Suprapubic skin (tissue), 4 donors: ENCODE measurements at regions not wholly inside any gene's neighbourhood (a gene's known extent, or its start where the extent isn't known, plus 50 kb on each side); places are given as distances from the start of the nearest gene placed in this dataset.
"Not testable (repeated sequence)": the region's sequence is repeated elsewhere in the genome, so short reads cannot be mapped to it uniquely, and the experiment has no call there.

Source experiments
- DNase-seq, 2 donors: peaks; one replicate each; pipeline ENCODE4 v3.0.0-alpha.2; 2019; ENCODE audit warnings: low spot score in 2 of 2
- H3K27ac ChIP-seq: fragments of 200-600 bp; sonication (generic); one replicate; pipeline ENCODE4 v1.5.1; 2019
- H3K27me3 ChIP-seq: fragments of 200-600 bp; sonication (generic); one replicate; pipeline ENCODE4 v1.5.1; 2019
- H3K36me3 ChIP-seq: fragments of 200-600 bp; sonication (generic); one replicate; pipeline ENCODE4 v1.5.1; 2019
- H3K4me1 ChIP-seq: fragments of 200-600 bp; sonication (generic); one replicate; pipeline ENCODE4 v1.5.1; 2019
- H3K4me3 ChIP-seq: fragments of 200-600 bp; sonication (generic); one replicate; pipeline ENCODE4 v1.5.1; 2019; ENCODE audit warnings: mild to moderate bottlenecking
- H3K9me3 ChIP-seq: fragments of 200-600 bp; sonication (generic); one replicate; pipeline ENCODE4 v1.5.1; 2019
- WGBS: methylation state at CpG from one replicate; pipeline ENCODE4 v1.1.5; 2018; 5-methylcytosine and 5-hydroxymethylcytosine counted together

DNA sequence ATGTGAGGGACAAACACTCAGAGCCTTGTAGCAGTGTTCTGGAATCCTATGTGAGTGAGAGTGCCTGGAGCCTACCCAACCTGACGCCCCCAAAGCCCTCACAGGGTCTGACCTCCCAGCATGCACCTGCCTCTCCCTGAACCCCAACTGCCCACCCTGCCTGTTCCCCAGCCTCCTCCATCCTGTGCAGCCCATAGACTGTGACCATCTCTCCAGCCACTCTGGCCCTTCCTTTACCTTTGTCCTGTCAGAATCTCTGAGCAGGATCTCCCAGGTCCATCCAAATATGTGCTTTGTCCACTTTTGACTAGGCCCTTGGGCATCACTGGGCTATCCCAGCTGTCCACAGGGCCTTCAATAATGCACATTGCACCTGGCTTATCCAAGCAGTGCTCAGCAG lies 1159.8 kb upstream of the TPTE start:
- not testable (repeated sequence) for DNase-seq, H3K9me3 ChIP-seq, H3K27me3 ChIP-seq, H3K4me3 ChIP-seq, H3K4me1 ChIP-seq, H3K36me3 ChIP-seq, H3K27ac ChIP-seq
- 50% methylated on average over 1 of the region's 1 CpG for WGBS

DNA sequence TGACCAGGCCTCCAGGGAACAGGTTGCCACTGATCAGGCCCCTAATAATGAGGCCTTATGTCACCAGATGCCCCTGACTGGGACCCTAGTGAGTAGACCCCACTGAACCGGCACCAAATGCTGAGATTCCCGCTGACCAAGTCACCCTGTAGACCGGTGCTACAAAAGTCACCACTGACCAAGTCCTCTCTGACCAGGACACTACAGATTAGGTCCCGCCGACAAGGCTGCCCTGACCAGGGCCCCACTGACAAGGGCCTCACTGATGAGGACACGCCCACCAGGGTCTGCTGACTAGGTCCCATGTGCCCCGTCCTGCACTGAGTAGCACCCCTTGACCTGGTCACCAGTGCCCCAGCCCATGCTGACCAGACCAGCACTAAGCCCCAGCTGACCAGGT lies 1159.1 kb upstream of the TPTE start:
- peak; percentile 48 to 77 for DNase-seq
- H3K36me3 ChIP-seq, H3K9me3 ChIP-seq, H3K4me1 ChIP-seq, H3K27me3 ChIP-seq, H3K4me3 ChIP-seq, H3K27ac ChIP-seq: not testable (repeated sequence)
- 93% methylated on average over 3 of the region's 7 CpGs for WGBS

DNA sequence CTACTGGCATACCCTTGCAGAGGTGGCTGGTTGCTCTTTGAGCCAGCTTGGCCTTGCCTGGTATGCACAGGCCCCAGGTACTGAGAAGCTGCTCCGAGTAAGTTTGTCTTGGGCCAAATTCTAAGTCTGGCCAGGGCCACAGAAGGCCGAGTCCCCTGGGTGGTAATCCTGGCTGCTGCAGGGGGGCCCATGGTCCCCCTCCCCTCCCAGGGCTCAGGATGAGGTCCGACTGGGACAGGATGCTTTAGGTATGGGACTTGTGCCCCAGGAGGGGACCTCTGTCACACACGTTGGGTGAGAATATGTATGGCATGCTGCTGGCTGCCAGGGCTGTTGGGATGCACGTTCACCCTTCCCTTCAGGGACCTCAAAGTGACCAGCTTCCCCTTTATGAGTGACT lies 1155.6 kb upstream of the TPTE start:
- H3K27me3 ChIP-seq, H3K4me1 ChIP-seq, H3K36me3 ChIP-seq, H3K4me3 ChIP-seq, H3K27ac ChIP-seq, H3K9me3 ChIP-seq: not testable (repeated sequence)
- 17% methylated on average over 1 of the region's 5 CpGs for WGBS
- peak in 1 of 2 donors; percentile 53 for DNase-seq

DNA sequence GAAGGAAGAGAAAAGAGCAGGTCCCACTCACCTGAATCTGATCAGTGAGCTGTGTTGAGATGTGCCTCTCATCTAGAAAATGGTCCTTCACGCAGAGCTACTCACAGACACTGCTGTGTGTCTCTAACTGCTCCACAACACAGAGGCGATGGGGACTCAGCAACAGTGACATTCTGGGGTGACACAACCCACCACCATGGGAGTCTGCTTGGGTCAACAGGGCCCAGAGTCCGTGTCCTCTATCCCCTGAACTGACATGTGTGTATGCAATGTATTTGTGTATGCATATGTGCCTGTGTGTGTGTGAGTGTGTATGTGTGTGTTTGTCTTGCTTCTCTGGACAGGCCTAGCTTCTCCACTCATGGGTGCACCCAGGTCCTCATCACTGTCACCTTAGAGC lies 1154.8 kb upstream of the TPTE start:
- H3K27ac ChIP-seq, H3K4me1 ChIP-seq, H3K4me3 ChIP-seq, H3K36me3 ChIP-seq, H3K27me3 ChIP-seq, H3K9me3 ChIP-seq: not testable (repeated sequence)
- DNase-seq, result peak in 1 of 2 donors; percentile 67
- WGBS, result no CpG with 5 or more reads among the region's 3 CpGs
